Stomach (tissue), 4 donors: ENCODE measurements at regions not wholly inside any gene's neighbourhood (a gene's known extent, or its start where the extent isn't known, plus 50 kb on each side); places are given as distances from the start of the nearest gene placed in this dataset.

Experiments
- CTCF ChIP-seq, 7 experiments: fragments of 450-650 bp in 4 of 7; fragments of 200-600 bp in 3 of 7; sonication (generic) in 3 of 7; IDR thresholded peaks; one replicate each; pipeline ENCODE4 v1.5.1; 2016 to 2019; ENCODE audit warnings: antibody characterized with exemption in 7 of 7, control low read depth in 2 of 7, mild to moderate bottlenecking in 1 of 7
- EP300 ChIP-seq: sonication (generic); formaldehyde crosslinking; IDR thresholded peaks from one replicate; pipeline ENCODE4 v1.6.1; 2017; ENCODE audit warnings: antibody characterized with exemption
- POLR2AphosphoS5 ChIP-seq, 3 donors: sonication (generic); formaldehyde crosslinking; IDR thresholded peaks; one replicate each; pipeline ENCODE4 v1.6.1; 2016; ENCODE audit warnings: antibody characterized with exemption in 3 of 3

- TF ChIP-seq CTCF (IDR thresholded peaks at IDR 0.05) (no peak), POLR2AphosphoS5 (IDR thresholded peaks at IDR 0.05) (no peak), EP300 (no peak)
Observed at GRCh38 chr11:79956061-79956460, 515.2 kb upstream of the TENM4 start.
